GM23338 (cell line): ENCODE measurements at regions not wholly inside any gene's neighbourhood (a gene's known extent, or its start where the extent isn't known, plus 50 kb on each side); places are given as distances from the start of the nearest gene placed in this dataset.

Source experiments
- ATAC-seq: fragments of 200-7000 bp; cut with Tn5 transposase; 3 replicates; pipeline ENCODE4 v1.9.1; 2020
- DNase-seq: peaks from one replicate; pipeline ENCODE4 v3.0.0-alpha.2; 2015; ENCODE audit warnings: low spot score
- H2AFZ ChIP-seq: fragments of 200-600 bp; sonication (generic); 2 replicates; pipeline ENCODE4 v1.8.0; 2016; ENCODE audit warnings: antibody characterized with exemption, mild to moderate bottlenecking, moderate library complexity
- H3F3A ChIP-seq: fragments of 200-600 bp; sonication (generic); replicated peaks from 2 replicates; pipeline ENCODE4 v1.8.0; 2017; ENCODE audit warnings: antibody characterized with exemption, mixed run types, low read depth
- H3K27ac ChIP-seq: fragments of 200-600 bp; sonication (generic); 2 replicates; pipeline ENCODE4 v1.6.1; 2016; ENCODE audit warnings: low read depth
- H3K27me3 ChIP-seq: fragments of 200-600 bp; sonication (generic); 2 replicates; pipeline ENCODE4 v1.8.0; 2016; ENCODE audit warnings: mild to moderate bottlenecking, mixed run types, moderate library complexity; ENCODE audit not compliant: insufficient read depth
- H3K36me3 ChIP-seq: fragments of 200-600 bp; sonication (generic); 2 replicates; pipeline ENCODE4 v1.8.0; 2016; ENCODE audit warnings: mild to moderate bottlenecking; ENCODE audit not compliant: insufficient read depth
- H3K4me1 ChIP-seq: fragments of 200-600 bp; sonication (generic); 2 replicates; pipeline ENCODE4 v1.8.0; 2016; ENCODE audit warnings: mild to moderate bottlenecking, moderate library complexity; ENCODE audit not compliant: insufficient read depth
- H3K4me2 ChIP-seq: fragments of 200-600 bp; sonication (generic); 2 replicates; pipeline ENCODE4 v1.7.1; 2017; ENCODE audit warnings: mixed run types
- H3K4me3 ChIP-seq: fragments of 200-600 bp; sonication (generic); 2 replicates; pipeline ENCODE4 v1.6.1; 2016; ENCODE audit warnings: mixed run types
- H3K79me2 ChIP-seq: fragments of 200-600 bp; sonication (generic); replicated peaks from 2 replicates; pipeline ENCODE4 v1.8.0; 2017; ENCODE audit warnings: mild to moderate bottlenecking; ENCODE audit not compliant: insufficient read depth
- H3K9me2 ChIP-seq: fragments of 200-600 bp; sonication (generic); 2 replicates; pipeline ENCODE4 v1.8.0; 2017; ENCODE audit not compliant: insufficient read depth
- H4K20me1 ChIP-seq: fragments of 200-600 bp; sonication (generic); replicated peaks from 2 replicates; pipeline ENCODE4 v1.8.0; 2017; ENCODE audit warnings: mild to moderate bottlenecking; ENCODE audit not compliant: insufficient read depth
- H3K27ac Mint-ChIP-seq: 2 replicates; pipeline ENCODE4 v1.8.0; 2020; ENCODE audit warnings: inconsistent platforms, mild to moderate bottlenecking, moderate library complexity, mixed read lengths
- H3K27me3 Mint-ChIP-seq: 3 replicates; pipeline ENCODE4 v1.8.0; 2022; ENCODE audit warnings: low read depth, mild to moderate bottlenecking, moderate library complexity, mixed read lengths, inconsistent platforms; ENCODE audit not compliant: insufficient read depth, poor library complexity
- H3K36me3 Mint-ChIP-seq: 3 replicates; pipeline ENCODE4 v1.8.0; 2021; ENCODE audit warnings: low read depth, mild to moderate bottlenecking, inconsistent platforms, moderate library complexity, mixed read lengths
- H3K4me1 Mint-ChIP-seq: 3 replicates; pipeline ENCODE4 v1.8.0; 2020; ENCODE audit warnings: mild to moderate bottlenecking, inconsistent platforms, mixed read lengths
- H3K4me3 Mint-ChIP-seq: 3 replicates; pipeline ENCODE4 v1.8.0; 2021; ENCODE audit warnings: moderate library complexity, mild to moderate bottlenecking, inconsistent platforms, mixed read lengths
- H3K9me3 Mint-ChIP-seq: 3 replicates; pipeline ENCODE4 v1.8.0; 2020; ENCODE audit warnings: moderate library complexity, mild to moderate bottlenecking, inconsistent platforms, mixed read lengths
- CREB1 ChIP-seq: fragments of 250-450 bp; sonication (Bioruptor Pico); IDR thresholded peaks from 2 replicates; pipeline ENCODE4 v1.5.0; 2020; ENCODE audit warnings: low read depth, mild to moderate bottlenecking, moderate library complexity
- CTCF ChIP-seq, 2 experiments: fragments of 200-600 bp in 1 of 2; sonication (generic) in 1 of 2; conservative IDR thresholded peaks; 2 replicates each; pipeline versions ENCODE4 v1.5.1 to v1.6.1; 2016 to 2017; ENCODE audit warnings: antibody characterized with exemption in 2 of 2, low read depth in 2 of 2, mild to moderate bottlenecking in 2 of 2, moderate library complexity in 1 of 2
- ETS1 ChIP-seq: IDR thresholded peaks from 2 replicates; pipeline ENCODE4 v1.6.1; 2016; ENCODE audit warnings: antibody characterized with exemption
- EZH2 ChIP-seq: fragments of 200-600 bp; sonication (generic); IDR thresholded peaks from one replicate; pipeline ENCODE4 v1.8.0; 2017; ENCODE audit warnings: antibody characterized with exemption, mild to moderate bottlenecking, low read depth; ENCODE audit not compliant: unreplicated experiment
- EZH2phosphoT487 ChIP-seq: fragments of 200-600 bp; sonication (generic); IDR thresholded peaks from one replicate; pipeline ENCODE4 v1.8.1; 2018; ENCODE audit warnings: antibody characterized with exemption; ENCODE audit not compliant: unreplicated experiment
- JUNB ChIP-seq: IDR thresholded peaks from one replicate; pipeline ENCODE4 v1.6.1; 2016; ENCODE audit warnings: antibody characterized with exemption; ENCODE audit not compliant: unreplicated experiment
- NANOG ChIP-seq: IDR thresholded peaks from 2 replicates; pipeline ENCODE4 v1.6.1; 2016; ENCODE audit warnings: antibody characterized with exemption, borderline replicate concordance
- POLR2AphosphoS5 ChIP-seq: IDR thresholded peaks from 2 replicates; pipeline ENCODE4 v1.6.1; 2016; ENCODE audit warnings: antibody characterized with exemption, low read depth
- REST ChIP-seq: IDR thresholded peaks from one replicate; pipeline ENCODE4 v1.6.1; 2018; ENCODE audit warnings: antibody characterized with exemption; ENCODE audit not compliant: unreplicated experiment
- ZNF114 ChIP-seq: fragments of 250-450 bp; sonication (Bioruptor Pico); IDR thresholded peaks from 2 replicates; pipeline ENCODE4 v1.5.0; 2020; ENCODE audit warnings: mild to moderate bottlenecking, moderate library complexity
- ZNF331 ChIP-seq: fragments of 250-450 bp; sonication (Bioruptor Pico); IDR thresholded peaks from 2 replicates; pipeline ENCODE4 v1.5.0; 2020; ENCODE audit warnings: low read depth, mild to moderate bottlenecking, moderate library complexity

- no peak for TF ChIP-seq JUNB
- no peak for TF ChIP-seq ZNF114 (CRISPR knock-in tag)
- TF ChIP-seq POLR2AphosphoS5, result no peak
- no peak for TF ChIP-seq EZH2
- TF ChIP-seq ZNF331 (CRISPR knock-in tag), result no peak
- no peak for TF ChIP-seq ETS1
- TF ChIP-seq CREB1, result no peak
- TF ChIP-seq CTCF (conservative IDR thresholded peaks at IDR 0.05; ENCODE audit: low read depth in 2 of 2), result no peak
- no peak for TF ChIP-seq REST
- TF ChIP-seq NANOG, result no peak
Measured at GRCh38 chr15:29204369-29204755, 65.3 kb downstream of the NSMCE3 start (continued).

- Mint-ChIP-seq H3K9me3 (no peaks in the 10 kb centered on the region), H3K27me3 (peaks cover 2% of the 10 kb centered on the region), H3K36me3 (no peaks in the 10 kb centered on the region), H3K4me1 (peaks cover 3% of the 10 kb centered on the region; the same call in 1 of the 3 replicates), H3K27ac (no peak overlapping the region), H3K4me3 (no peak overlapping the region)
- Histone ChIP-seq H3K36me3 (no peaks in the 10 kb centered on the region), H3F3A (no peaks in the 10 kb centered on the region), H3K27ac (no peak overlapping the region), H2AFZ (no peak overlapping the region), H3K4me2 (no peak overlapping the region), H3K4me1 (no peaks in the 10 kb centered on the region), H3K4me3 (no peak overlapping the region), H3K79me2 (no peaks in the 10 kb centered on the region), H3K9me2 (no peaks in the 10 kb centered on the region), H3K27me3 (no peaks in the 10 kb centered on the region), H4K20me1 (0 out of 2 replicates have a peak, but pooled peaks cover 3% of the 10 kb centered on the region)
- DNase-seq, result no peak
- ATAC-seq, result no peak
- TF ChIP-seq REST (no peak), NANOG (no peak), EZH2 (no peak), EZH2phosphoT487 (no peak), JUNB (no peak), CTCF (conservative IDR thresholded peaks at IDR 0.05; ENCODE audit: low read depth in 2 of 2) (no peak), ETS1 (no peak), CREB1 (no peak)
Measured at GRCh38 chr15:29203718-29204368, 65.8 kb downstream of the NSMCE3 start.
